ENCODE measurements at regions not wholly inside any gene's neighbourhood (a gene's known extent, or its start where the extent isn't known, plus 50 kb on each side); places are given as distances from the start of the nearest gene placed in this dataset.

GRCh38 chr11:33646629-33647028 lies 54.0 kb downstream of the C11orf91 start:
- no peak for DNase-seq (ENCODE audit: low read depth in 1 of 2, low spot score in 1 of 2)

- DNase-seq (ENCODE audit: low read depth in 1 of 2, low spot score in 1 of 2) = no peak
Observed at GRCh38 chr11:33646168-33646567, 54.5 kb downstream of the C11orf91 start.

- no peak for DNase-seq (ENCODE audit: low read depth in 1 of 2, low spot score in 1 of 2)
Observed at GRCh38 chr11:33645686-33646085, 54.9 kb downstream of the C11orf91 start.

- DNase-seq (ENCODE audit: low read depth in 1 of 2, low spot score in 1 of 2) = no peak
Observed at GRCh38 chr11:33643167-33643824, 57.3 kb downstream of the C11orf91 start.

- DNase-seq (ENCODE audit: low read depth in 1 of 2, low spot score in 1 of 2) = no peak
Observed at GRCh38 chr11:33642461-33643166, 58.0 kb downstream of the C11orf91 start.

- no peak for DNase-seq (ENCODE audit: low read depth in 1 of 2, low spot score in 1 of 2)
Observed at GRCh38 chr11:33640730-33641371, 59.8 kb downstream of the C11orf91 start.

- DNase-seq (ENCODE audit: low read depth in 1 of 2, low spot score in 1 of 2) = no peak
Observed at GRCh38 chr11:33638608-33639007, 62.0 kb downstream of the C11orf91 start.

GRCh38 chr11:33636104-33636503 lies 64.5 kb downstream of the C11orf91 start:
- DNase-seq (ENCODE audit: low read depth in 1 of 2, low spot score in 1 of 2) = no peak

GRCh38 chr11:33635161-33635560 lies 65.5 kb downstream of the C11orf91 start:
- no peak for DNase-seq (ENCODE audit: low read depth in 1 of 2, low spot score in 1 of 2)

- DNase-seq (ENCODE audit: low read depth in 1 of 2, low spot score in 1 of 2) = no peak
Observed at GRCh38 chr11:33634291-33634834, 66.3 kb downstream of the C11orf91 start.

GRCh38 chr11:33633251-33634003 lies 67.2 kb downstream of the C11orf91 start:
- DNase-seq (ENCODE audit: low read depth in 1 of 2, low spot score in 1 of 2) = no peak

- no peak for DNase-seq (ENCODE audit: low read depth in 1 of 2, low spot score in 1 of 2)
Observed at GRCh38 chr11:33631749-33632091, 68.9 kb downstream of the C11orf91 start.

- no peak for DNase-seq (ENCODE audit: low read depth in 1 of 2, low spot score in 1 of 2)
Observed at GRCh38 chr11:33630936-33631748, 69.5 kb downstream of the C11orf91 start.

GRCh38 chr11:33624083-33624482 lies 76.5 kb downstream of the C11orf91 start:
- DNase-seq (ENCODE audit: low read depth in 1 of 2, low spot score in 1 of 2) = no peak

- DNase-seq (ENCODE audit: low read depth in 1 of 2, low spot score in 1 of 2) = no peak
Observed at GRCh38 chr11:33622806-33623205, 77.8 kb downstream of the C11orf91 start.

GRCh38 chr11:33622186-33622585 lies 78.4 kb downstream of the C11orf91 start:
- no peak for DNase-seq (ENCODE audit: low read depth in 1 of 2, low spot score in 1 of 2)

GRCh38 chr11:33620423-33621171 lies 80.0 kb downstream of the C11orf91 start:
- no peak for DNase-seq (ENCODE audit: low read depth in 1 of 2, low spot score in 1 of 2)

- no peak for DNase-seq (ENCODE audit: low read depth in 1 of 2, low spot score in 1 of 2)
Observed at GRCh38 chr11:33618956-33619355, 81.7 kb downstream of the C11orf91 start.

GRCh38 chr11:33618351-33618710 lies 82.3 kb downstream of the C11orf91 start:
- DNase-seq (ENCODE audit: low read depth in 1 of 2, low spot score in 1 of 2) = no peak

Measured in activated CD4-positive, alpha-beta T cell treated with anti-CD3 and anti-CD28 coated beads, Interleukin-2, amount 50 U/mL, for 24 hours (primary cell).